ENCODE measurements at regions not wholly inside any gene's neighbourhood (a gene's known extent, or its start where the extent isn't known, plus 50 kb on each side); places are given as distances from the start of the nearest gene placed in this dataset.

GRCh38 chr1:25001125-25001915 lies 71.2 kb upstream of the RUNX3 start:
- no peak for DNase-seq (ENCODE audit: low read depth)

DNA sequence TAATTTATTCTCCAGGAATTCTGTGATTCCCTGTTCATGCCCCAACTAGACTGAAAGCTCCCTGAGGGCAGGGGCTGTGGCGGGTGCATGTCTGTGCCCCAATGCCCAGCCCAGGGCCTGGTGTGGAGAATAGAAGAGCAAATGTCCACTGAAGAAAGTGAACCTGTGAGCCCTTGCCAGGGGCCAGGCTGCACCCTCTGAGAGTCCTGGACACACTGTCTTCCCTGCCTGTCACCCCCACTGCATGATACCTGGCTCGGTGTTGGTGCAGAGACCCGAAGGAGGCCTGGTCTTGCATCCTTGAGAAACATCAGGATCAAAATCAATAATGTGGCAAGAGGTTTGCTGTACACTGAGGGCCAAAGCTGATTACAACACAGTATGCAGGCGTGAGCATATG lies 69.8 kb upstream of the RUNX3 start:
- DNase-seq (ENCODE audit: low read depth) = no peak

- no peak for DNase-seq (ENCODE audit: low read depth)
These were observed 69.3 kb upstream of the RUNX3 start for GRCh38 chr1:24999426-24999825.

DNA sequence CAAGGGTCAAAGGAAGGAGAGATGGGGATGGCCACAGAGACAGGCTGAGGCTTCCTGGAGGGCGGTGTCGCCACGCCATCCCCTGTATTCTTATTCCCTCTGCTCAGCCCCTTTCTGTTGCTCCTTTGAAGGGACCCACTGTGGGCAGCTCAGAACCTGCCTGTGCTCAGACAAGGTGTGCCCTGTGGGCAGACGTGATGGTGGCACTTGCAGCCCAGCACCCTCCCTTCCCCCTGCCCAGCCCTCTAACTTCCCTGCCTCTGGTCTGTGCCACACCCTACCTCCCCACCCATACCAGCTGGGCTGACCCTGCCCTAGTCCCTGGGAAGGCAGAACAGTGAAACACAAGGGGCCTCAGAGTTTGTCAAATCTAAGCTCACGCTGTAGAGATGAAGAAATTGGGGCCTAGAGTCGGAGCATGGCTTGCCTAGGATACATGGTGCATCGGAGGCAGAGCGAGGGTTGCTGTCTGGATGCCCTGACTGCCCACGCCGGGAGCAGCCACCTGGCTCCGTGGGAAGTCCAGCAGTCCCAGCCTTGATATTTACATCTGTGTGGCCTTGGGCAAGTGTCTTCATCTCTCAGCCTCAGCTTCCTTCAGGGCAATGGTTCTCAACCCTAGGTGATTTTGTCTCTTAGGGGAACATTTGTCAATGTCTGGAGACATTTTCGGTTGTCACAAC lies 68.6 kb upstream of the RUNX3 start:
- no peak for DNase-seq (ENCODE audit: low read depth)

GRCh38 chr1:24996983-24997893 lies 67.2 kb upstream of the RUNX3 start:
- DNase-seq (ENCODE audit: low read depth) = no peak

- DNase-seq (ENCODE audit: low read depth) = no peak
These were observed 66.4 kb upstream of the RUNX3 start for GRCh38 chr1:24996456-24996855.

GRCh38 chr1:24995661-24996060 lies 65.6 kb upstream of the RUNX3 start:
- no peak for DNase-seq (ENCODE audit: low read depth)

- no peak for DNase-seq (ENCODE audit: low read depth)
These were observed 65.1 kb upstream of the RUNX3 start for GRCh38 chr1:24995140-24995539.

GRCh38 chr1:24993871-24994580 lies 64.0 kb upstream of the RUNX3 start:
- no peak for DNase-seq (ENCODE audit: low read depth)

- DNase-seq (ENCODE audit: low read depth) = no peak
These were observed 62.7 kb upstream of the RUNX3 start for GRCh38 chr1:24992761-24993211.

- DNase-seq (ENCODE audit: low read depth) = no peak
These were observed 62.2 kb upstream of the RUNX3 start for GRCh38 chr1:24992124-24992760.

GRCh38 chr1:24991697-24992096 lies 61.6 kb upstream of the RUNX3 start:
- no peak for DNase-seq (ENCODE audit: low read depth)

- DNase-seq (ENCODE audit: low read depth) = no peak
These were observed 60.9 kb upstream of the RUNX3 start for GRCh38 chr1:24990779-24991641.

DNA sequence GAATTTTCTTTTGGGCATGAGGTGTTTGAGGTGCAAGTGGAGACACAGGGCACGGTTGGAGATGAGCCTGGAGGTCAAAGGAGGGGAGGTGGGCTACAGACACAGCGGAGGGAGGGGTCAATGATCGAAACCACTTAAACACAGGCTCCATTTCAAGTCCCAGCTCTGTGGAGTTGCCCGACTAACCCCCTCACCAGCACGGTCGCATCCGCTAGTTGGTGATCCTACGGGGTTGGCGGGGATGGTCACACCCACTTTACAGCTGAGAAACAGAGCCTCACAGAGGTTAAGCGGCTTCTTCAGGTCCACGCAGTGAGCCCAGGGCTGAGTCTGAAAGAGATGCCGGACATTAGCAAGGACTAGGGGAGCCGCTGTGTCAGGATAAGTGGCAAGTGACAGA lies 60.1 kb upstream of the RUNX3 start:
- DNase-seq (ENCODE audit: low read depth) = no peak

DNA sequence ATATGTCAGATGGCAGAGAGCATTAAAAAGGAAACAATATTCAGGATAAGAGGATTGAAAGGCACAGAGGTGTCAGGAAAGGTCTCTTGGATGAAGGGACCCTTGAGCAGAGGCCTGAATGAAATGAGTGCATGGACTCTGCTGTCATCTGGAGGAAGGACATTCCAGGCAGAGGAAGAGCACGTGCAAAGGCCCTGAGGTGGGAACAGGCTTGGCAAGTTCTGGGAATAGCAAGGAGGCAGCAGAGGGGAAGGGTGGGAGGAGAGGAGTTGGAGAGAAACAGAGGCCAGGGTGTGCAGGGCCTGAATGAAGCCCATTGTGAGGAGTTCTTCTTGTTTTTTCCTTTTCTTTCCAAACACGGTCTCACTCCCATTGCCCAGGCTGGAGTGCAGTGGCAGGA lies 59.0 kb upstream of the RUNX3 start:
- DNase-seq (ENCODE audit: low read depth) = no peak

GRCh38 chr1:24988558-24988912 lies 58.5 kb upstream of the RUNX3 start:
- no peak for DNase-seq (ENCODE audit: low read depth)

GRCh38 chr1:24987875-24988557 lies 57.9 kb upstream of the RUNX3 start:
- no peak for DNase-seq (ENCODE audit: low read depth)

GRCh38 chr1:24987424-24987823 lies 57.3 kb upstream of the RUNX3 start:
- no peak for DNase-seq (ENCODE audit: low read depth)

DNA sequence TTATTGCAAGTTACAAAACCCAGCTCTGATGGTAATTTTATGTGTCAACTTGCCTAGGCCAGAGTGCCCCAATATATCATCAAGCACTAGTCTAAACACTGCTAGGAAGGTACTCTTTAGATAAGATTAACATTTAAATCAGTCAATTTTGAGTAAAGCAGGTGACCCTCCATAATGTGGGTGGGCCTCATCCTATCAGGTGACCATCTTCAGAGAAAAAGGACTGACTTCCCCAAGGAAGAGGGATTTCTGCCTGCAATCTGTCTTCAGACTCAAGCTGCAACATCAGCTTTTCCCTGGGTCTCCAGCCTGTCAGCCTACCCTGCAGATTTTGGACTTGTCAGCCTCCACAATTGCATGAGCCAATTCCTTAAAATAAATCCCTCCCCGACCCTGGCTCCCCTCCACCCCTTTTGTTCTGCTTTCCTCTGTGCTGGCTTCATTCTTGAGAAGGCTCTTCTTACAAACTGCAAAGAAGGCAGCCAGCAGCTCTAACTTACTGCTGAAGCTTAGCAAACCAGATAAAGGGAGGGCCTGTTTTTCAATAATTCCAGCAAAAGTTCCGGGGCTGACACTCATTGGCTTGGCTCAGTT lies 56.4 kb upstream of the RUNX3 start:
- no peak for DNase-seq (ENCODE audit: low read depth)

DNA sequence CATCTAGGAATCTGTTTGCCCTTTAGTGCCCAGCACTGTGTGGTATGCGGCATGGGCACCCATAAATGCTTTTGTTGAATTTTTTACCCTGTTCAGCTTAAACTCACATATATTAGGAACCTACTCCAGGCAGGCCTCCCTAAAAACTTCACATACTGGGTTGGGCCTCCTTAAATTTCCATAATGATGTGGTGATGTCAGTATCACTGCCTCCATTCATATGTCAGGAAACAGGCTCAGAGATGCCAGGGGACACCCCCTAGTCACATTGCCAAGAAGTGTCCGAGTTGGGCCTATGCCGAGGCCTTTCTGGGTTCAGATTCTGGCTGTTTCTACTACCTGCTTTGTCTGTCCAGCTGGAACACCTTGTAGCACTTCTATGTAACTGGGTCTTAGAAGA lies 55.7 kb upstream of the RUNX3 start:
- DNase-seq (ENCODE audit: low read depth) = no peak
